ENCODE measurements at regions not wholly inside any gene's neighbourhood (a gene's known extent, or its start where the extent isn't known, plus 50 kb on each side); places are given as distances from the start of the nearest gene placed in this dataset.

GRCh38 chr12:67182551-67182950, 86.6 kb upstream of the CAND1 start:
- Mint-ChIP-seq H3K36me3 (ENCODE audit: low read depth) (no peaks in the 10 kb centered on the region), H3K4me3 (no peak overlapping the region), H3K9me3 (peaks cover 2% of the 10 kb centered on the region), H3K27ac (no peak overlapping the region), H3K27me3 (peaks cover 37% of the 10 kb centered on the region), H3K4me1 (ENCODE audit: low read depth) (no peaks in the 10 kb centered on the region)
- ChIA-PET CTCF (no interaction called here), POLR2A (no interaction called here)
- intact Hi-C loops (cut with DNase I, micrococcal nuclease), result no loop called here
- H3K27me3 ChIP-seq (ENCODE audit: control insufficient read depth in 1 of 2, insufficient read depth in 2 of 2, low read length in 2 of 2), result peaks cover 0 to 24% of the 10 kb centered on the region in 2 experiments
- no peaks in the 10 kb centered on the region for H3K4me1 ChIP-seq (ENCODE audit: insufficient read depth, low read length)
- ATAC-seq (ENCODE audit: poor library complexity), result no peak
- H3K27ac ChIP-seq (ENCODE audit: low read depth in 1 of 2, low read length in 2 of 2), result no peak overlapping the region
- no peak overlapping the region for H3K4me3 ChIP-seq (ENCODE audit: low read length)
- H3K9me3 ChIP-seq (ENCODE audit: control insufficient read depth in 1 of 2, insufficient read depth in 1 of 2, low read length in 2 of 2), result no peaks in the 10 kb centered on the region
- no peak for DNase-seq
- H3K36me3 ChIP-seq (ENCODE audit: insufficient read depth, low read length), result no peaks in the 10 kb centered on the region
- no peak for TF ChIP-seq CTCF (IDR thresholded peaks at IDR 0.05)

- POLR2A ChIA-PET, result no interaction called here
- no peak for TF ChIP-seq CTCF (IDR thresholded peaks at IDR 0.05)
- no peaks in the 10 kb centered on the region for H3K4me1 ChIP-seq (ENCODE audit: insufficient read depth, low read length)
- no peak overlapping the region for H3K27ac ChIP-seq (ENCODE audit: low read depth in 1 of 2, low read length in 2 of 2)
- H3K27ac Mint-ChIP-seq, result no peak overlapping the region
- DNase-seq (peak in 4 of 14 experiments; percentile 1 to 23 (median 12)), ATAC-seq (ENCODE audit: poor library complexity) (no peak)
- no peak overlapping the region for H3K4me3 Mint-ChIP-seq
- H3K36me3 ChIP-seq (ENCODE audit: insufficient read depth, low read length), result no peaks in the 10 kb centered on the region
- no peak overlapping the region for H3K4me3 ChIP-seq (ENCODE audit: low read length)
- intact Hi-C loops (cut with DNase I, micrococcal nuclease), result no loop called here
- H3K9me3 ChIP-seq (ENCODE audit: control insufficient read depth in 1 of 2, insufficient read depth in 1 of 2, low read length in 2 of 2), result no peaks in the 10 kb centered on the region
- CTCF ChIA-PET, result no interaction called here
- H3K27me3 Mint-ChIP-seq, result peaks cover 48% of the 10 kb centered on the region
- no peaks in the 10 kb centered on the region for H3K4me1 Mint-ChIP-seq (ENCODE audit: low read depth)
- H3K36me3 Mint-ChIP-seq (ENCODE audit: low read depth), result no peaks in the 10 kb centered on the region
- H3K9me3 Mint-ChIP-seq, result no peaks in the 10 kb centered on the region
- peaks cover 0 to 13% of the 10 kb centered on the region in 2 experiments for H3K27me3 ChIP-seq (ENCODE audit: control insufficient read depth in 1 of 2, insufficient read depth in 2 of 2, low read length in 2 of 2)
Observed at GRCh38 chr12:67193704-67194103, 75.5 kb upstream of the CAND1 start.

GRCh38 chr12:67200386-67200785, 68.8 kb upstream of the CAND1 start:
- Histone ChIP-seq H3K4me1 (ENCODE audit: insufficient read depth, low read length) (no peaks in the 10 kb centered on the region), H3K4me3 (ENCODE audit: low read length) (no peak overlapping the region), H3K36me3 (ENCODE audit: insufficient read depth, low read length) (no peaks in the 10 kb centered on the region), H3K27me3 (ENCODE audit: control insufficient read depth in 1 of 2, insufficient read depth in 2 of 2, low read length in 2 of 2) (peaks cover 0 to 12% of the 10 kb centered on the region in 2 experiments), H3K9me3 (ENCODE audit: control insufficient read depth in 1 of 2, insufficient read depth in 1 of 2, low read length in 2 of 2) (no peaks in the 10 kb centered on the region), H3K27ac (ENCODE audit: low read depth in 1 of 2, low read length in 2 of 2) (no peak overlapping the region)
- H3K27me3 Mint-ChIP-seq, result peaks cover 42% of the 10 kb centered on the region
- ATAC-seq (ENCODE audit: poor library complexity) (no peak), DNase-seq (no peak)
- CTCF ChIA-PET, result interaction anchor here (0.9 kb wide), 1 partner anchor 12 kb away, joined by 3 read pairs; no protein-coding TSS in a partner anchor
- H3K36me3 Mint-ChIP-seq (ENCODE audit: low read depth), result no peaks in the 10 kb centered on the region
- H3K4me1 Mint-ChIP-seq (ENCODE audit: low read depth), result no peaks in the 10 kb centered on the region
- intact Hi-C loops (cut with DNase I, micrococcal nuclease), result no loop called here
- TF ChIP-seq CTCF (IDR thresholded peaks at IDR 0.05), result no peak
- no peak overlapping the region for H3K27ac Mint-ChIP-seq
- no peaks in the 10 kb centered on the region for H3K9me3 Mint-ChIP-seq
- POLR2A ChIA-PET, result interaction anchor here (0.7 kb wide), 1 partner anchor 447 kb away, joined by 4 read pairs; no protein-coding TSS in a partner anchor
- no peak overlapping the region for H3K4me3 Mint-ChIP-seq
